Iris pigment epithelial cell (primary cell): ENCODE measurements at regions not wholly inside any gene's neighbourhood (a gene's known extent, or its start where the extent isn't known, plus 50 kb on each side); places are given as distances from the start of the nearest gene placed in this dataset.

Experiments
- DNase-seq: peaks from one replicate; pipeline ENCODE4 v3.0.0-alpha.2; 2011; ENCODE audit warnings: low read depth

DNA sequence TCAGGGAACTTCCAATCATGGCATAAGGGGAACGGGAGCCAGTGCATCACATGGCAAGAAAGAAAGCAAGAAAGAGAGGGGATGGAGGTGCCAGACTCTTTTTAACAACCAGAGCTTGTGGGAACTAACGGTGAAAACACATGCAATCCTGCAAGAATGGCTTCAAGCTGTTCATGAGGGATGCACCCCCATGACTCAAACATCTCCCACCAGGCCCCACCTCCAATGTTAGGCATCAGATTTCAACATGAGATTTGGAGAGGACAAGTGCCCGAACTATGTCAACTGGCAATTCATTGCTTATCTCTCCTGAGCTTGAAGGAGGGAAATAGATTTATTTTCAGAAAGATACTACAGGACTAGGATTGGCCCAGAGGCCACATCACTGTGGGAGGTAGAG, 270.0 kb downstream of the SLC4A3 start:
- no peak for DNase-seq

- no peak for DNase-seq
Observed at GRCh38 chr2:219901155-219901554, 273.7 kb downstream of the SLC4A3 start.

GRCh38 chr2:219902891-219903552, 275.6 kb downstream of the SLC4A3 start:
- DNase-seq: no peak

DNA sequence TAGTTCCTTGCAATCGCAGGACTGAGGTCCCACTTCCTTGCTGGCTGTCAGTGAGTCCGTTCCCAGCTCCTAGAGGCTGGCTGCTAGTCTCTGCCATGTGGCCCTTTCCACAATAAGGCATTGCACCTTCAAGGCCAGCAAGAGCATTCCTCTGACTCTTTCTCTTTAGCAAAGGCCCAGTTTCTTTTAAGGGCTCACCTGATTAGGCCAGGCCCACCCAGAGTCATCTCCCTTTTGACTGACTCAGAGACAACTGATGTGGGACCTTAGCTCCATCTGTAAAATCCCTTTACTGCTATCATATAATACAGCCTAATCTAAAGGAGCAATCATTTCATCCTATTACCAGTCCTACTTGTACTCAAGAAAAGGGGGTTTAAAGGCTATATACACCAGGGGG, 278.2 kb downstream of the SLC4A3 start:
- DNase-seq: no peak

DNA sequence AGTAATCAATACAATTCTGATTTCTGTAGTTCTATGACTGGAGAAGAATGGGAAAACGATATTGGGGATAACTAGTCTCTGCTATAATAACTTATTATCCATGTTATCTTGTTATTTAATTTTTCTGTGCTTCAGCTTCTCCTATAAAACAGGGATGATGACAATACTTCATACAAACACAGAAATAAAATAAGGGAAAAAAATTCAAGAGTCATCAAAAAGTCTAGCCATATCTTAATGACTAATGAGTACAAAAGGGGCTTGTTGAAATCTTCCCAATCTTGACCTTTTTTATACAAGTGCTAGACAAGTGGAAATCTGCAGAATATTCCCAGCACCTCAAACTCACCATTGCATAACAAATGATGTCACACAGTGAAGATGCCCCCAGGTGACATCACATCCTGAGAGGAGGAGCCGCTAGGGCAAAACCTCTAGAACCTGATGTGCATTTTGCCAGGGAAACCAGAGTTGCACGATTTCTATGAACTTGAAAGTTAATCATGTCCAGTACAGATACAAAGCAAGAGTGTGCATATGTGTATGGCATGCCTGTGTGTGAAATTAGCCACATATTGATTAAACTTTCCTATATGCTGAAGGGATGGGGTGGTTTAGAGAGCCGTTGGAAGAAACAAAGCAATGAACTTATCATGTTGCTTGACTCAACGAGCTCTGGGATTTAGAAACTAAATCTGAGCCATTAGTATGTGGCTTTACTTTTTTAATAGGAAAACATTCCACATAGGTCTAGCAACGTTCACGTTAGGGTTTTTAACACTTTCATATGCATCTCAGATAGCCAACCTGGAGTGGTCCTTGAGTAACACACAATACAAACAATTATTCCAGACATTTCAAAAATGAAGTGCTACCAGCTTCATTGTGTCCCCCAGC, 278.9 kb downstream of the SLC4A3 start:
- no peak for DNase-seq

- DNase-seq: no peak
Observed at GRCh38 chr2:219907011-219907365, 279.6 kb downstream of the SLC4A3 start.

DNA sequence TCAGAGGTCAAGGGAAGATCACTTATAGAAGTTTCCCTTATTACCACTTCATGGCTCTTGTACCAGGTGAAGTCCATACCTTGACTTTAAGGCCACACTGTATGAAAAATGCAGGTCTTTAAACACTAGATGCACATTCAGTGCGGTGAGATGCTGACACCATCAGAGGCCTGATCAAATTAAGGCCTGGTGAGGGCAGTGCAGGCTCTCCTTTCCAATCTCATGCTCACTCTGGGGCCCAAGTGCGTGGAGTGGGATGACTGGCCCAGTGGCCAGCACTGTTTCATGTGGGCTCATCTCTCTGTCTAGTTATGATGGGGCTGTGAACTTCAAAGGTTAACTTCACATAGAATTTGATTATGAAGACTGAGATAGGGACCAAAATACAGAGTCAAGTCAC, 281.1 kb downstream of the SLC4A3 start:
- no peak for DNase-seq

GRCh38 chr2:219911541-219911940, 284.1 kb downstream of the SLC4A3 start:
- DNase-seq: no peak

- peak; percentile 60 for DNase-seq
Observed at GRCh38 chr2:219912491-219912921, 285.1 kb downstream of the SLC4A3 start.

GRCh38 chr2:219914577-219914976, 287.1 kb downstream of the SLC4A3 start:
- DNase-seq: no peak

DNA sequence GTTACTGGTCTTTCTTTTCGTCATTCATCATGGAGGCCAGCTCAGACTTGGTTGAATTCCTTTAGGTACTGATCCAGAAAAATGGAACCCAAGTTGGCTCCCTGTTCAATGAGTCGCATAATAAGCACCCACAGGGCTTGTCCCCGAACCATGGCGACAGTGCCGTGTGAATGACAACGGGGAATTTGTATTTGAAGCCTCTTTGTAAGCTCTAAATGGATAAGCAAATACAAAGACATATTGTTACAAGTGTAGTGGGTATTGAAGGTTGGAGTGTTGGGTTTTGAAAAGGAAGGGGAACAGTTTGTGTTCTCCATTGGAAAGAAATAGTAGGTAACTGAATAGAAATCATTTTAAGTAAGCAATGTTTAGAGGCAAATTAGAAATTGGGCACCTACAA, 288.9 kb downstream of the SLC4A3 start:
- no peak for DNase-seq

DNA sequence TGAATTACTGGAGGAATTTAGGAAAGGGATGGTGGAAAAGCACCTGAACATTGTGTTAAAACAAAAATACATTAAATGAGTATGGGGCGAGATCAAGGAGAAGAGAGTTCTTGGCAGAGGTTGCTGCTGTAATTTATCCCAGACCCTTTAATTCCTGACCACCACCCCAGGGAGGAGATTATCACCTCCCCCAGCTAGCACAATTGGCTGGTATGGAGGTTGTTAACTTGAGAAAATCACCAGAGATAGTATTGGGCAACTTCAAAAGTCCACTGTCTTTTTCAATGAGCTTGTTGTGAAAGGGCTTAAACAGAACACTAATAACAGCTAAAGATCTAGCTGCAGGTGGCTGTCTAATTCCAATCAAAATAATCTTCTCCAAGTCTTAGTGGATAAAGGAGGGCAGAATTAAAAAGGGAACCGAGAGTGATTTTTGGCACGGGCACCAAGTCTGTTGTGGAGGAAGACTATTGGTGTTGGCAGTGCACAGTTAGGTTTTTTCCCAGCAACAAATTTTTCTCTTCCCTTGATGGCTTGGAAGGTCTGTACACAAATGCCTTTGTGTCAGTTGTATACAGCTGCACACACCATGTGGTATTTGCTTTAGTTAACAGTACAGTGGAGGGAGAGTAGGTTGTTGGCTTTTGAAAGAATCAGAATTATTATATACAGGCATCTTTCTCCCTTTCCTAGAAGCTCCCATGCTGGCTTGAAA, 289.5 kb downstream of the SLC4A3 start:
- DNase-seq: no peak

GRCh38 chr2:219918254-219918653, 290.8 kb downstream of the SLC4A3 start:
- no peak for DNase-seq

DNA sequence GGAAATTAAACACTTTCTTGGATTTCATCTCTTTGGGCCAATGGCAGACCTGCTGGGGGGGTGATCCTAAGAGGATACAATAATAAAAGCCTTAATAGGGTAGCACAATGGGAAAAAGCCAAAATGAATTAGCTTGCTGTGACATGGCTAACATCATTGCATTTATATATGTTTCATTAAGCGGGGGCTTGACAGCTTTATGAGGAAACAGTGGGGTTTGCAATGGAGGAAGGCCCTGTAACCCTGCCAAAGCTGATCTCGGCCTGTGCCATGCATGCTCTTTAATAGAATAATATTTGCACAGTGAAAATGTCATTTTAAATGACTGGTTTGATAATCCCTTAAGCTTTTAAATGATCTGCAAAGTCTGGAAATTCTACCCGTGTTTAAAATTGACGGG, 291.5 kb downstream of the SLC4A3 start:
- DNase-seq: no peak

DNA sequence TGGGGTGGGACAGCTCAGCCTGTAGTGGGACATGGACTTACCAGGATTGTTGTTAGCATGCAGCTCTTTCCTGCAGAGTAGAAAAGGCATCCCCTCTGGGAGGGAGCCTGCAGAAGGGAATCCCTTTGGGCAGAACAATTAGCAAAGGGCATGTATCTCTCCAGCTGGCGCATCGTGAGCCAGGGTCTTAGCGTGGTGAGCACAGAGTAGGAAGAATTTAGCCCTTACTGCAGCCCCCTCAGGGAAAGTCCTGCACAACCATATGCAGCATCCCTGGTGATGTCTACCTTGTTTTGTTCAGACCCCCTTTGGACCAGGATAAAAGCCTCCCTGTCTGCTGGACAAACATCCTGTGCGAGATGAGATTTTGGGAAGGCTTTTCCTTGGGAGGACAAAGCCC, 292.1 kb downstream of the SLC4A3 start:
- DNase-seq: no peak

- no peak for DNase-seq
Observed at GRCh38 chr2:219929835-219930234, 302.4 kb downstream of the SLC4A3 start.

DNA sequence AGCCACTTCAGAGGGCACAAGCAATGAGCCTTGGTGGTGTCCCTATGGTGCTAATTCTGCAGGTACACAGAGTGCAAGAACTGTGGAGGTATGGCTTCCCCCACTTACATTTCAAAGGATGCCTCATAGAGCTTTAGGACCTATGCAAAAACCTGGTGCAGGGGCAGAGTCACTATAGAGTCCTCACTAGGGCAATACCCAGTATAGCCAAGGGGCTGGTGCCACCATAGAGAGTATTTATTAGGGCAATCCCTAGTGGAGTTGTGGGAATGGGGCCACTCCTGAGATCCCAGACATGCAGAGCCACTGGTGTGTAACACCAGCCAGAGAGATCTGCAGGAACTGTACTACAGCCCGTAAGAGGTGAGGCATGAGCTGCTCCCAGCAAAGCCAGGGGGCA, 312.2 kb downstream of the SLC4A3 start:
- no peak for DNase-seq

GRCh38 chr2:219944866-219945265, 317.4 kb downstream of the SLC4A3 start:
- DNase-seq: no peak

DNA sequence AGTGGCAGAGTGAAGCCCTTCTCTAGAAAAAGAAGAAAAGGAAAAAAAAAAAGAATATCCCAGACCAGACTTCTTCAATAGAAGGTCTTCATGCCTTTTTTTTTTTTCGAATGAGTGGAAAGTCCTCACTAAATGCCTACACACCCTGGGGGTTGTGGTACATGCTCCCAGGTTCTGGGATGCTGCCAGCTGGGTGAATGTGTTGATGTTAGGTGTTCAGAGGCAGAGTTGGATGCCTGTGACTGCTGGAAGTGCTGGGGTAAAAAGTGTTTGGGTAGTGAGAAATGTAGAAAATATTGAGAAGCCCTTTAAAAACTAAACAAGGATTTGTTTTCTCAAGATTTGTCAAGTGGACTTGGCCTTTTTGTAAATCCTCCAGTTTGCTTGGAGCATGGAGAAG, 318.6 kb downstream of the SLC4A3 start:
- no peak for DNase-seq

DNA sequence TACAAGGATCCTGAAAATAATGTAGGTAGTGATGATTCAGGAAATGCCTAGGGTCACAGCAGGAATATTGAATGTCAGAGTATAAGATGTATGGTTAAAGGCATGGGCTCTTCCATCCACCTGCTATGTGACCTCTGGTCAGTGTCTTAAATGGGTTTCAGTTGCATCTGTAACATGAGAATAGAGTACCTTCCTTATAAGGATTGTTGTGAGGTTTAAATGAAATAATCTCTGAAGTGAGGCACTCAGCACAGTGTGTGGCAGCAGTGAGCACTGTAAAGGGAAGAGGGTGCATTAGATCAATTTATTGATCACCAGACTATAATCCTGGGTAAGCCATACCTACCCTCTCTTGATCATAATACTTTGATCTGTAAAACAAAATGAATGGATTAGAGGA, 319.1 kb downstream of the SLC4A3 start:
- no peak for DNase-seq

- peak; percentile 9 for DNase-seq
Observed at GRCh38 chr2:219947575-219947974, 320.1 kb downstream of the SLC4A3 start.

- no peak for DNase-seq
Observed at GRCh38 chr2:219949053-219949452, 321.6 kb downstream of the SLC4A3 start.

DNA sequence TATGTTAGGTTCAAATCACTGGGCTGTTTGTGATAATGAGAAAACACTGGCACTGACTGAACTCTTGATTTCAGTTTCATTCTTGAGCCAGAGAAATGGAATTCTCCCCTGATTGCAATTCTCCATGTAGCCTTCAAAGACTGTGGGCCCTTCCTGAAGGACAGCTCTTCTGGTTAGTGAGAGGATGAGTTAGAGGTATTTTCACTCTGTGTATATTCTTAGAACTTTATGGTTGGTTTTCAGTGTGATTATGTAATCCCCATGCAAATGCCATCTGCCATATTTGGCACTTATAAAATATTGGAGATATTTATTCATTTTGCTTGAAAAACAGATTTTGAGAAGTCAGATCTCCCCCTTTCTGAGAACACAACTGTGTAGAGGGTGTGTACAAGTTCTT, 323.7 kb downstream of the SLC4A3 start:
- DNase-seq: no peak
